HL-60 (cell line): ENCODE measurements at regions not wholly inside any gene's neighbourhood (a gene's known extent, or its start where the extent isn't known, plus 50 kb on each side); places are given as distances from the start of the nearest gene placed in this dataset.

ENCODE experiments used
- DNase-seq, 2 experiments: peaks; one replicate each; pipeline ENCODE4 v3.0.0-alpha.2; 2010 to 2020; ENCODE audit warnings: low read depth in 1 of 2, low spot score in 1 of 2
- H3K27ac ChIP-seq: fragments of 250-450 bp; sonication (Bioruptor Pico); replicated peaks from 2 replicates; pipeline ENCODE4 v1.5.1; 2020; ENCODE audit warnings: mild to moderate bottlenecking, moderate library complexity
- H3K27me3 ChIP-seq: fragments of 250-450 bp; sonication (Bioruptor Pico); 2 replicates; pipeline ENCODE4 v1.5.1; 2021; ENCODE audit warnings: mild to moderate bottlenecking, moderate library complexity; ENCODE audit not compliant: insufficient read depth, poor library complexity, severe bottlenecking
- H3K4me3 ChIP-seq: replicated peaks from 2 replicates; pipeline ENCODE4 v1.5.1; 2011; ENCODE audit warnings: mild to moderate bottlenecking, control low read depth, low read length; ENCODE audit not compliant: insufficient read depth
- GABPA ChIP-seq: IDR thresholded peaks from 2 replicates; pipeline ENCODE4 v1.6.1; 2012; ENCODE audit warnings: low read depth
- POLR2AphosphoS5 ChIP-seq: IDR thresholded peaks from 2 replicates; pipeline ENCODE4 v1.6.1; 2012; ENCODE audit warnings: low read depth
- SPI1 ChIP-seq: IDR thresholded peaks from 2 replicates; pipeline ENCODE4 v1.6.1; 2012; ENCODE audit warnings: low read depth, mild to moderate bottlenecking, borderline replicate concordance
- TF ChIP-seq, protein P1 (sequence below): IDR thresholded peaks from one replicate; pipeline ENCODE4 v1.5.1; 2011; ENCODE audit warnings: low read length, control low read depth, inconsistent platforms; ENCODE audit not compliant: insufficient read depth
- TF ChIP-seq, protein P2 (sequence below): IDR thresholded peaks from 2 replicates; pipeline ENCODE4 v1.6.1; 2012; ENCODE audit warnings: low read depth; ENCODE audit not compliant: insufficient replicate concordance

GRCh38 chr5:2158767-2159166, 276.0 kb upstream of the IRX4 start:
- no peaks in the 10 kb centered on the region for H3K27me3 ChIP-seq
- H3K27ac ChIP-seq, result no peak overlapping the region
- DNase-seq, result no peak
- TF ChIP-seq, protein P1, sequence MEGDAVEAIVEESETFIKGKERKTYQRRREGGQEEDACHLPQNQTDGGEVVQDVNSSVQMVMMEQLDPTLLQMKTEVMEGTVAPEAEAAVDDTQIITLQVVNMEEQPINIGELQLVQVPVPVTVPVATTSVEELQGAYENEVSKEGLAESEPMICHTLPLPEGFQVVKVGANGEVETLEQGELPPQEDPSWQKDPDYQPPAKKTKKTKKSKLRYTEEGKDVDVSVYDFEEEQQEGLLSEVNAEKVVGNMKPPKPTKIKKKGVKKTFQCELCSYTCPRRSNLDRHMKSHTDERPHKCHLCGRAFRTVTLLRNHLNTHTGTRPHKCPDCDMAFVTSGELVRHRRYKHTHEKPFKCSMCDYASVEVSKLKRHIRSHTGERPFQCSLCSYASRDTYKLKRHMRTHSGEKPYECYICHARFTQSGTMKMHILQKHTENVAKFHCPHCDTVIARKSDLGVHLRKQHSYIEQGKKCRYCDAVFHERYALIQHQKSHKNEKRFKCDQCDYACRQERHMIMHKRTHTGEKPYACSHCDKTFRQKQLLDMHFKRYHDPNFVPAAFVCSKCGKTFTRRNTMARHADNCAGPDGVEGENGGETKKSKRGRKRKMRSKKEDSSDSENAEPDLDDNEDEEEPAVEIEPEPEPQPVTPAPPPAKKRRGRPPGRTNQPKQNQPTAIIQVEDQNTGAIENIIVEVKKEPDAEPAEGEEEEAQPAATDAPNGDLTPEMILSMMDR, result no peak
- TF ChIP-seq, protein P2, sequence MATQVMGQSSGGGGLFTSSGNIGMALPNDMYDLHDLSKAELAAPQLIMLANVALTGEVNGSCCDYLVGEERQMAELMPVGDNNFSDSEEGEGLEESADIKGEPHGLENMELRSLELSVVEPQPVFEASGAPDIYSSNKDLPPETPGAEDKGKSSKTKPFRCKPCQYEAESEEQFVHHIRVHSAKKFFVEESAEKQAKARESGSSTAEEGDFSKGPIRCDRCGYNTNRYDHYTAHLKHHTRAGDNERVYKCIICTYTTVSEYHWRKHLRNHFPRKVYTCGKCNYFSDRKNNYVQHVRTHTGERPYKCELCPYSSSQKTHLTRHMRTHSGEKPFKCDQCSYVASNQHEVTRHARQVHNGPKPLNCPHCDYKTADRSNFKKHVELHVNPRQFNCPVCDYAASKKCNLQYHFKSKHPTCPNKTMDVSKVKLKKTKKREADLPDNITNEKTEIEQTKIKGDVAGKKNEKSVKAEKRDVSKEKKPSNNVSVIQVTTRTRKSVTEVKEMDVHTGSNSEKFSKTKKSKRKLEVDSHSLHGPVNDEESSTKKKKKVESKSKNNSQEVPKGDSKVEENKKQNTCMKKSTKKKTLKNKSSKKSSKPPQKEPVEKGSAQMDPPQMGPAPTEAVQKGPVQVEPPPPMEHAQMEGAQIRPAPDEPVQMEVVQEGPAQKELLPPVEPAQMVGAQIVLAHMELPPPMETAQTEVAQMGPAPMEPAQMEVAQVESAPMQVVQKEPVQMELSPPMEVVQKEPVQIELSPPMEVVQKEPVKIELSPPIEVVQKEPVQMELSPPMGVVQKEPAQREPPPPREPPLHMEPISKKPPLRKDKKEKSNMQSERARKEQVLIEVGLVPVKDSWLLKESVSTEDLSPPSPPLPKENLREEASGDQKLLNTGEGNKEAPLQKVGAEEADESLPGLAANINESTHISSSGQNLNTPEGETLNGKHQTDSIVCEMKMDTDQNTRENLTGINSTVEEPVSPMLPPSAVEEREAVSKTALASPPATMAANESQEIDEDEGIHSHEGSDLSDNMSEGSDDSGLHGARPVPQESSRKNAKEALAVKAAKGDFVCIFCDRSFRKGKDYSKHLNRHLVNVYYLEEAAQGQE, result no peak
- no peak for TF ChIP-seq SPI1
- no peak for TF ChIP-seq POLR2AphosphoS5
- no peak for TF ChIP-seq GABPA
- no peak overlapping the region for H3K4me3 ChIP-seq

DNA sequence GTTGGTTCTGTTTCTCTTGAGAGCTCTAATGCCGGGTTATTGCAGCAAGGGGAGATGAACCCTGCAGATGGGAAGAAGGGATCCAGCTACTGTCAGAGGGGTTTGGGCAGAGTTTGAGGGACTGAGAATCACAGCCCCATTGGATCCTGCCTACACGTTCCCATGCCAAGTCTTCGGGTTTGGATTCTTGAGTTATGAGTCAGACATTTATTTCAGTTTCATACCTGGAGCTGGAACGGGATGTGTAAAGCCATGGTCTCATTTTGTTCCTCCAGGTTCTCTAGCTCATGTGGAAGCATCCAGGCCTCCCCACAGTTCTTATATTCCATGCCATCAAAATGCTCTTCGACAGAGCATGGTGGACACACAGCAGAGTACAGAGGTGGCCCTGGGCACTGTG, 275.4 kb upstream of the IRX4 start:
- DNase-seq, result no peak
- TF ChIP-seq GABPA, result no peak
- no peak for TF ChIP-seq POLR2AphosphoS5
- TF ChIP-seq, protein P2, result no peak
- TF ChIP-seq, protein P1, result no peak
- TF ChIP-seq SPI1, result no peak
- no peak overlapping the region for H3K27ac ChIP-seq
- no peaks in the 10 kb centered on the region for H3K27me3 ChIP-seq
- no peak overlapping the region for H3K4me3 ChIP-seq

- no peak for TF ChIP-seq POLR2AphosphoS5
- no peak for TF ChIP-seq SPI1
- TF ChIP-seq, protein P1, result no peak
- TF ChIP-seq, protein P2, result no peak
- TF ChIP-seq GABPA, result no peak
- Histone ChIP-seq H3K4me3 (no peak overlapping the region), H3K27me3 (no peaks in the 10 kb centered on the region), H3K27ac (no peak overlapping the region)
- no peak for DNase-seq
Measured at GRCh38 chr5:2157372-2157771, 274.6 kb upstream of the IRX4 start.
